Endothelial cell of umbilical vein (primary cell): ENCODE measurements at regions not wholly inside any gene's neighbourhood (a gene's known extent, or its start where the extent isn't known, plus 50 kb on each side); places are given as distances from the start of the nearest gene placed in this dataset.

Source experiments
- BruUV-seq: library from RNA; stranded (reverse); fragments of 400-500 nt; replicated peaks from 2 replicates; lab custom pipeline; 2021; lab: Mats Ljungman, UMichigan
- CTCF ChIA-PET: fragments of 300-600, 350-600 bp; sonication (Branson Sonifier 250); formaldehyde crosslinking; loops from one replicate; lab custom pipeline; 2021; ENCODE audit warnings: antibody characterized with exemption, inconsistent platforms; lab: Charles Lee
- POLR2A ChIA-PET: fragments of 300-600, 350-600 bp; sonication (Branson Sonifier 250); formaldehyde crosslinking; loops from one replicate; lab custom pipeline; 2021; ENCODE audit warnings: antibody characterized with exemption, inconsistent platforms; lab: Charles Lee
- DNase-seq: peaks from one replicate; pipeline ENCODE4 v3.0.0-alpha.2; 2011; ENCODE audit warnings: low read depth, low spot score
- FAIRE-seq: peaks from 2 replicates; lab custom pipeline; 2011; peaks lifted over from hg19 to GRCh38; lab: Jason Lieb, UNC
- H2AFZ ChIP-seq: 2 replicates; pipeline ENCODE4 v1.6.0; 2012; ENCODE audit warnings: low read depth, low read length, control low read depth, inconsistent platforms
- H3K27ac ChIP-seq: 2 replicates; pipeline ENCODE4 v1.5.1; 2011; ENCODE audit warnings: low read depth, mild to moderate bottlenecking, control low read depth, low read length, moderate library complexity; ENCODE audit not compliant: insufficient read depth
- H3K27me3 ChIP-seq, 2 experiments: 2 replicates each; pipeline versions ENCODE4 v1.6.0 to v1.6.1; 2011; ENCODE audit warnings: low read length in 2 of 2, mixed read lengths in 1 of 2; ENCODE audit not compliant: control insufficient read depth in 2 of 2, insufficient read depth in 2 of 2
- H3K36me3 ChIP-seq, 2 experiments: 2 replicates in 1 of 2; 3 replicates in 1 of 2; pipeline ENCODE4 v1.5.1; 2011; ENCODE audit warnings: low read length in 2 of 2, mild to moderate bottlenecking in 1 of 2, moderate library complexity in 1 of 2; ENCODE audit not compliant: control insufficient read depth in 2 of 2, insufficient read depth in 2 of 2; ENCODE audit errors: extremely low read depth in 1 of 2
- H3K4me1 ChIP-seq: 3 replicates; pipeline ENCODE4 v1.5.1; 2011; ENCODE audit warnings: mild to moderate bottlenecking, low read length; ENCODE audit not compliant: control insufficient read depth, insufficient read depth; ENCODE audit errors: extremely low read depth
- H3K4me2 ChIP-seq: 2 replicates; pipeline ENCODE4 v1.6.1; 2011; ENCODE audit warnings: low read length, control low read depth, mixed read lengths; ENCODE audit not compliant: insufficient read depth
- H3K4me3 ChIP-seq, 3 experiments: fragments of 200-600 bp in 1 of 3; sonication (generic), shearing (Covaris generic) in 1 of 3; replicated peaks in 1 of 3; 2 replicates each; pipeline ENCODE4 v1.5.1; 2011 to 2016; ENCODE audit warnings: control low read depth in 3 of 3, low read length in 3 of 3, mild to moderate bottlenecking in 2 of 3, inconsistent platforms in 1 of 3, low read depth in 1 of 3, moderate library complexity in 1 of 3; ENCODE audit not compliant: insufficient read depth in 1 of 3
- H3K79me2 ChIP-seq: 2 replicates; pipeline ENCODE4 v1.6.0; 2012; ENCODE audit warnings: low read length, inconsistent platforms; ENCODE audit not compliant: control insufficient read depth, insufficient read depth
- H3K9ac ChIP-seq: replicated peaks from 2 replicates; pipeline ENCODE3; 2011; ENCODE audit warnings: low read length, control low read depth; ENCODE audit not compliant: insufficient read depth; ENCODE audit errors: extremely low read depth
- H3K9me1 ChIP-seq: replicated peaks from 3 replicates; pipeline ENCODE4 v1.6.0; 2011; ENCODE audit warnings: mild to moderate bottlenecking, low read length; ENCODE audit not compliant: control insufficient read depth, insufficient read depth; ENCODE audit errors: extremely low read depth
- H3K9me3 ChIP-seq: replicated peaks from 2 replicates; pipeline ENCODE4 v1.5.1; 2012; ENCODE audit warnings: low read length, inconsistent platforms; ENCODE audit not compliant: control insufficient read depth, insufficient read depth
- H4K20me1 ChIP-seq: replicated peaks from 2 replicates; pipeline ENCODE3; 2011; ENCODE audit warnings: mild to moderate bottlenecking, low read length; ENCODE audit not compliant: control insufficient read depth, insufficient read depth; ENCODE audit errors: extremely low read depth
- EZH2 ChIP-seq: IDR thresholded peaks from 2 replicates; pipeline ENCODE4 v1.6.1; 2012; ENCODE audit warnings: borderline replicate concordance, low read depth, mild to moderate bottlenecking, moderate library complexity, low read length, inconsistent platforms; ENCODE audit not compliant: severe bottlenecking
- FOS ChIP-seq: IDR thresholded peaks from 2 replicates; pipeline ENCODE4 v1.6.1; 2011; ENCODE audit warnings: mild to moderate bottlenecking, low read length, moderate library complexity, borderline replicate concordance; ENCODE audit not compliant: insufficient read depth
- GATA2 ChIP-seq: IDR thresholded peaks from 2 replicates; pipeline ENCODE4 v1.7.0; 2011; ENCODE audit warnings: low read depth, mild to moderate bottlenecking, moderate library complexity, mixed read lengths, low read length; ENCODE audit not compliant: insufficient read length, insufficient read depth
- JUN ChIP-seq: IDR thresholded peaks from 2 replicates; pipeline ENCODE4 v1.6.1; 2011; ENCODE audit warnings: borderline replicate concordance, low read depth; ENCODE audit not compliant: insufficient read length, insufficient read depth
- MYC ChIP-seq: IDR thresholded peaks from one replicate; pipeline ENCODE4 v1.6.1; 2011; ENCODE audit warnings: mild to moderate bottlenecking, low read depth, low read length
- POLR2AphosphoS5 ChIP-seq: IDR thresholded peaks from 2 replicates; pipeline ENCODE4 v1.6.1; 2012; ENCODE audit warnings: low read depth, mild to moderate bottlenecking, control low read depth, low read length, moderate library complexity; ENCODE audit not compliant: insufficient read depth
- dilution Hi-C: fragments of 300-500 bp; cut with MboI; formaldehyde crosslinking; loops from one replicate; pipeline ENCODE4 v1.15.0; 2019; ENCODE audit warnings: low sequenced_read_pairs; ENCODE audit not compliant: extremely low pct_ligation_motif_present
- intact Hi-C: fragments of 100-400 bp; cut with micrococcal nuclease; formaldehyde crosslinking; loops from one replicate; pipeline ENCODE4 v1.10.0; 2022
- TF ChIP-seq, protein P1 (sequence below), 2 donors: IDR thresholded peaks; 1 replicate in 1 of 2; 2 replicates in 1 of 2; pipeline ENCODE4 v1.5.1; 2011; ENCODE audit warnings: low read length in 2 of 2, mild to moderate bottlenecking in 2 of 2, moderate library complexity in 2 of 2, control low read depth in 1 of 2, inconsistent platforms in 1 of 2, low read depth in 1 of 2; ENCODE audit not compliant: insufficient read depth in 1 of 2; ENCODE audit errors: extremely low read depth in 1 of 2
- TF ChIP-seq, protein P2 (sequence below): IDR thresholded peaks from 2 replicates; pipeline ENCODE4 v1.6.1; 2011; ENCODE audit not compliant: insufficient read depth, insufficient read length

DNA sequence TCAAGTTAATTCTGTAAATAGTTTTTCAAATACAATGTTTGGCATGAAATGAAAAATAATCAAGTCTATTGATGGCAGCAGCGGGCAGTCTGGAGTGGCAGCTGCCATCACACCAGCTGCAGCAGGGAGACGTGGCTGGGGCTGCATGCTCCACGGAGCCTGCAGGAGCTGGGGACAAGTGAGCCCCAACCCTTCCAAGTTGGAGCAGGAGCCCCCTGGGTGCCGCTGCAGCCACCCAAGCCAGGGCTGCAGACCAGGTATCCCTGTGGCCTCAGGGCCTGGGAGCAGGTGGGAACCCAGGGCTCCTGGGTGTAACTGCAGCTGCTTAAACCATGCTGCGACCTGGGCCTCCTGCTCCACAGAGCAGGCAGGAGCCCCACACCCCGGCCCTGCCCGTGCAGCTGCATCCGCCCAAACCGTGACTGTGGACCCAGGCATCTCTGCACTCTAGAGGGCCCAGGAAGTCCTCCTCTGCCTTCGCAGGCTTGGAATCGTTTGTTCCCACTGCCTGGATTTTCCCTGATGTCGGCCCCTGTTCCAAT is 257.4 kb downstream of the PLOD2 start:
- no peak for DNase-seq
- intact Hi-C loops (no loop called here), dilution Hi-C loops (no loop called here)
- H3K4me3 ChIP-seq = no peak overlapping the region
- CTCF ChIA-PET = no interaction called here
- H4K20me1 ChIP-seq = no peaks in the 10 kb centered on the region
- H3K79me2 ChIP-seq = no peaks in the 10 kb centered on the region
- H3K27ac ChIP-seq = no peak overlapping the region
- H3K9me3 ChIP-seq = no peaks in the 10 kb centered on the region
- TF ChIP-seq POLR2AphosphoS5 (no peak), FOS (no peak), GATA2 (no peak), EZH2 (no peak), MYC (no peak)
- TF ChIP-seq, protein P1, sequence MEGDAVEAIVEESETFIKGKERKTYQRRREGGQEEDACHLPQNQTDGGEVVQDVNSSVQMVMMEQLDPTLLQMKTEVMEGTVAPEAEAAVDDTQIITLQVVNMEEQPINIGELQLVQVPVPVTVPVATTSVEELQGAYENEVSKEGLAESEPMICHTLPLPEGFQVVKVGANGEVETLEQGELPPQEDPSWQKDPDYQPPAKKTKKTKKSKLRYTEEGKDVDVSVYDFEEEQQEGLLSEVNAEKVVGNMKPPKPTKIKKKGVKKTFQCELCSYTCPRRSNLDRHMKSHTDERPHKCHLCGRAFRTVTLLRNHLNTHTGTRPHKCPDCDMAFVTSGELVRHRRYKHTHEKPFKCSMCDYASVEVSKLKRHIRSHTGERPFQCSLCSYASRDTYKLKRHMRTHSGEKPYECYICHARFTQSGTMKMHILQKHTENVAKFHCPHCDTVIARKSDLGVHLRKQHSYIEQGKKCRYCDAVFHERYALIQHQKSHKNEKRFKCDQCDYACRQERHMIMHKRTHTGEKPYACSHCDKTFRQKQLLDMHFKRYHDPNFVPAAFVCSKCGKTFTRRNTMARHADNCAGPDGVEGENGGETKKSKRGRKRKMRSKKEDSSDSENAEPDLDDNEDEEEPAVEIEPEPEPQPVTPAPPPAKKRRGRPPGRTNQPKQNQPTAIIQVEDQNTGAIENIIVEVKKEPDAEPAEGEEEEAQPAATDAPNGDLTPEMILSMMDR (IDR thresholded peaks at IDR 0.05; ENCODE audit: extremely low read depth in 1 of 2, insufficient read depth in 1 of 2, low read depth in 1 of 2, low read length in 2 of 2) = no peak
- H3K36me3 ChIP-seq = no peaks in the 10 kb centered on the region
- H3K9ac ChIP-seq = no peak overlapping the region
- BruUV-seq = no TSS peak
- H3K4me1 ChIP-seq = no peaks in the 10 kb centered on the region
- POLR2A ChIA-PET = no interaction called here
- H3K27me3 ChIP-seq = no peaks in the 10 kb centered on the region
- H3K4me2 ChIP-seq = no peak overlapping the region
- no peaks in the 10 kb centered on the region for H3K9me1 ChIP-seq
- H2AFZ ChIP-seq = no peak overlapping the region
- no peak for FAIRE-seq

DNA sequence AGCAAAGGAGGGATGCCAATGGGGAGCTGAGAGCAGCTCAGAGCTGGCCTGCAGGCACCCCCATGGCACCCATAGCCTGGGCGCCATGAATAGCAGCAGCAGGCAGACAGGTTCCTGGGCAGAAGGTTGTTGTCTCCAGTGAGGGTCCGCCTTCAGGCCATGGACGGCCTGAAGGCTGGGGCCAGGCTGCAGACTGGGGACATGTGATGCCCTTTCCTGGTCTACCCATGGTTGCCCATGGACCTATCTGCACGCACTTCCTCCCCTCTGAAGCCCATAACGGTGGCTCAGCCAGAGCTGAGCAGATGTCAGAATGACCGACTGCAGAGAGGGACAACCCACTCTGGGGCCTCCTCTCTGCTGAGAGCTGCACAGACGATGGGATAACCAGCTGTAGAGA is 256.8 kb downstream of the PLOD2 start:
- ChIA-PET POLR2A (no interaction called here), CTCF (no interaction called here)
- intact Hi-C loops = no loop called here
- Histone ChIP-seq H3K4me1 (no peaks in the 10 kb centered on the region), H3K27ac (no peak overlapping the region), H4K20me1 (no peaks in the 10 kb centered on the region), H3K4me2 (no peak overlapping the region), H3K9ac (no peak overlapping the region), H3K79me2 (no peaks in the 10 kb centered on the region), H3K36me3 (no peaks in the 10 kb centered on the region), H3K9me1 (no peaks in the 10 kb centered on the region), H2AFZ (no peak overlapping the region), H3K27me3 (no peaks in the 10 kb centered on the region), H3K9me3 (no peaks in the 10 kb centered on the region), H3K4me3 (no peak overlapping the region)
- dilution Hi-C loops = no loop called here
- TF ChIP-seq, protein P2, sequence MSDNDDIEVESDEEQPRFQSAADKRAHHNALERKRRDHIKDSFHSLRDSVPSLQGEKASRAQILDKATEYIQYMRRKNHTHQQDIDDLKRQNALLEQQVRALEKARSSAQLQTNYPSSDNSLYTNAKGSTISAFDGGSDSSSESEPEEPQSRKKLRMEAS = no peak
- no peak for TF ChIP-seq JUN
- no peak for TF ChIP-seq POLR2AphosphoS5
- no peak for TF ChIP-seq MYC
- DNase-seq (no peak), FAIRE-seq (no peak)
- BruUV-seq = no TSS peak
